HG03025 (cell line): ENCODE measurements at regions not wholly inside any gene's neighbourhood (a gene's known extent, or its start where the extent isn't known, plus 50 kb on each side); places are given as distances from the start of the nearest gene placed in this dataset.
"Not testable (repeated sequence)": the region's sequence is repeated elsewhere in the genome, so short reads cannot be mapped to it uniquely, and the experiment has no call there.

Experiments
- ATAC-seq: cut with Tn5 transposase; IDR thresholded peaks from one replicate; pipeline ENCODE4 v1.9.1; 2021; ENCODE audit warnings: mild to moderate bottlenecking, moderate library complexity; ENCODE audit not compliant: unreplicated experiment, low FRiP score

DNA sequence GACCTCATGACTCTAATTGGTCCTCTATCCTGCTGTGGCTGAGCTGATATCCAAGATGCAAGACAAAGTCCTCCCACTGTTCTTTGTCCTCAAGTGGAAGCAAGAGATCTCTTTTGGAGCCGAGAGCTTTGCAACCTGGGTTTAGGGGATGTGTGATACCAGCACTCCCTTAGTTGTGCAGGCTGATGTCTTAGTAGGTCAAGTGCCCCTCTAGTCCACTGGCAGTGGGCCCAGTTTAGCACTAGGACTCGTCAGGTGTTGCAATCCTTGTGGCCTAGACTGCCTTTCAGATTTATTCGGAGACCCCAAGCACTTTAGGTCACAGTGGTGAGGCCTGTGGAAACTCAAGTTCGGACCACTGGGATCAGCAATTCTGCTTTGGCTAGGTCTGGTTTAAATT lies 64.0 kb downstream of the GPRASP3 start:
- ATAC-seq = no peak

DNA sequence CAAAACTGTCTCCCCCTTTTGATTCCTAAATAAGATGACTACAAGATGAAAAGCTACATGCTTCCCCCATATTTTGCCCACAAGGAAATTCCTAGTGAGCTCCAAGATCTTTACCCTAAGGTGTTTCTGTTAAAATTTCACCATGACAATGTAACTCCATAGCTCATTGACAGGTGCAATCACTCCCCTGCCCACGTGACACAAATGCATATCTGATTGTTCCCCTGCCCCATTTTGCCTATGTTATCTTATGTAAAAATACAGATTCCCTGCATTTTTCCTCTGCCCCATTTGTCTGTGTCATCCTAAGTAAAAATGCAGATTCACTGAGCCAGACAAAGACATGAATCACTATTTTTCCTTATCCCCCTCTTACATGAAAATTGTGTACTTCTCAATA lies 66.7 kb downstream of the GPRASP3 start:
- ATAC-seq = no peak

DNA sequence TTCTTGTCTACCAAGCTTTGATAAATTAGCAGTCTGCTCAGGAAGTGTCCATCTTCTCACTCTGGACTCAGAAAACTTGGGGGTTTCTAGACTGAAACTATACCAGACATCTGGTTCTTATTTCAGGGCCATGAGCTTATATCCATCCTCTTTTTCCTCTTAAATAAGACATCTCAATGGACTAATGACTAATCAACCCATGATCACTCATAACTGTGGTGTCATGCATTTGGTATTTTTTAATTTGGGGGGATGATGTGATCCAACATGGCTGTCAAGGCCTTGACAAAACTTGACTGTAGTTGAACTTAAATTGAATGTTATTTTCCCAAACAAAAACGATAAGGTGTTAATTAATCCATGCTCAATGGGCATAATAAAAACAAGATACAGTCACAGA lies 87.8 kb downstream of the GPRASP3 start:
- ATAC-seq = no peak

DNA sequence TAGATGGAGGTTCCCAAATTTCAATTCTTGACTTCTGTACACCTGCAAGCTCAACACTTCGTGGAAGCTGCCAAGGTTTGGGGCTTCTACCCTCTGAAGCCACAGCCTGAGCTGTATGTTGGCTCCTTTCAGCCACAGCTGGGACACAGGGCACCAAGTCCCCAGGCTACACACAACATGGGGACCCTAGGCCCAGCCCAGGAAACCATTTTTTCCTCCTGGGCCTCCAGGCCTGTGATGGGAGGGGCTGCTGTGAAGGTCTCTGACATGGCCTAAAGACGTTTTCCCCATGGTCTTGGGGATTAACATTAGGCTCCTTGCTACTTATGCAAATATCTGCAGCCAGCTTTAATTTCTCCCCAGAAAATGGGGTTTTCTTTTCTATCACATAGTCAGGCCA lies 97.7 kb downstream of the GPRASP3 start:
- not testable (repeated sequence) for ATAC-seq

DNA sequence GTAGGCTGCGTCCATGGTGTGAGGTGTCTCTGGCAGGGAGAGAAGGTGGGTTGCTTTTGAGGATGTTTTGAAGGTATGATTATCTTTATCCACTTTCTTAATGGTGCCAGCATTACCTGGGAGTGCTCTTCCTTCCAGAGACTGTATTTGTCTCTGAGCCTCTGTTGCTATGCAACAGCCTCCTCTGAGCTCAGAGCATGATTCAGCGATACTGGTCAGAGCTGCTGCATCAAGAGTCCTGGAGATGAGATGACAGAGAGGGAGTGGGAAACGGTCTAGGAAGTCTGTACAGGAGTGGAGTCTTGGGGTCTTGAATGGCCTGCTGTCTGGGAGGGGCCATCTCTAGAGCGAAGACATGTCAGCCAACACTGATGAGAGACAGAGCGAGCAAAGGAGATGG lies 104.4 kb upstream of the RAB40AL start:
- no peak for ATAC-seq

DNA sequence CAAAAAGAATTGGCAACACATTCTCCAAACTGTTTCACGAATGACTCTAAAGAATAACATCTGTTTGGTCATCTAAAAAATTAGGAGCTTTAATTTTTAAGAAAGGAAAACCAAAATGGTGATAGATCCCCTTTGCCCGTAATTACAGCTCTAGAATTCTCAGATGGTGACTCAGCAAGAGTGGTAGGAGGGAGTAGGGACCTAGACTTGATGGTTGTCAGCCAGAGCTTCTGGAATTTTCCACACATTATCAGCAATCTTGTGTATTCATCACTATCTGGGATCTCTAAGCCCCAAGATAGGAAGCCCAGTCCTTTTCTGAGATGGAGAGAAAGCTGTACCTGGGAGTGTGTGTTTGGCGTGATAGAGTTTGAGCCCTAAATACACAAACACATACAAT lies 103.9 kb upstream of the RAB40AL start:
- no peak for ATAC-seq

DNA sequence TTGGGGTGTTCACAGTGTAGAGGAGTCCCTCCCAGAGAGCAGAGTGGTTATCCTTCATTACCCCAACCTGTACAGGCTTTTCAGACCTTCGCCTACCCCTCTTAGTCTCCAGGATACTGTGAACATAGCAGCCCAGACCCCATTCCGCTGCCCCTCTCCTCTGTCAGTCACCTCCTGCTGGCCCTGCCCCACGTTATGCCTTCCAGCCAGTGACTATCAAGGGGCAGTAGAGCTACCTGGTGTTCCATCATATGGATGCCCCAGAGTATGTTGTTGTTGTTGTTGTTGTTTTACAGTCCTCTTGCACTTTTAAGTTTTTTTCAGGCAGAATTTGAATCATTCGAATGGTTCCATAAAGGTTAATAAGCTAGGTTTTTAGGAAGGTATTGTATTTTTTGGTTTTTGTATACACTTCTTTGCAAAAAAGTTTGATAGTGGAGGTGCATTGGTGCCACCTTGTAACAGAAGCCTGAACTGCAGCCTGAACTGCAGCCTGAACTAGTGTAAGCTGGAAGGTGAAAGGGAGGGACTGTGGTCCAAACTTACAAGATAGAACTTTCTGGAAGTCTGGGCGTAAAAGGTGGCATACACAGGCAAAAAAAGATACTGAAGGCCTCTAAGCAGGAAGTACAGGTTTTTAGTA lies 101.4 kb upstream of the RAB40AL start:
- no peak for ATAC-seq

DNA sequence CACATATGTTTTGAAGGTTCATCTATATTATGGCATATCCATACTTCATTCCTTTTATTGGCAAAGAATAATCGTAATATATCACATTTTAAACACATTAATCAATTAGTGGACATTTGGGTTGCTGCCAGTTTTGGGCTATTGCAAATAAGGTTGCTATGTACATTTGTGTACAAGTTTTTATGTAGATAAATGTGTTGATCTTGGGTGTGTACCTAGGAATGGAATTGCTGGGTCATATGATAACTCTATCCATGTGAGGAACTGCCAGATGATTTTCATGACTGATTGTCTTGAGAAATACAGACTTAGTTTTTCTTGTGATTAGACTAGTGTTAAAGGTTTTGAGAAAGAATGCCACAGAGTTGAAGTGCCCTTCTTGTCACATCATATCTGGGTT lies 99.2 kb upstream of the RAB40AL start:
- ATAC-seq = no peak

DNA sequence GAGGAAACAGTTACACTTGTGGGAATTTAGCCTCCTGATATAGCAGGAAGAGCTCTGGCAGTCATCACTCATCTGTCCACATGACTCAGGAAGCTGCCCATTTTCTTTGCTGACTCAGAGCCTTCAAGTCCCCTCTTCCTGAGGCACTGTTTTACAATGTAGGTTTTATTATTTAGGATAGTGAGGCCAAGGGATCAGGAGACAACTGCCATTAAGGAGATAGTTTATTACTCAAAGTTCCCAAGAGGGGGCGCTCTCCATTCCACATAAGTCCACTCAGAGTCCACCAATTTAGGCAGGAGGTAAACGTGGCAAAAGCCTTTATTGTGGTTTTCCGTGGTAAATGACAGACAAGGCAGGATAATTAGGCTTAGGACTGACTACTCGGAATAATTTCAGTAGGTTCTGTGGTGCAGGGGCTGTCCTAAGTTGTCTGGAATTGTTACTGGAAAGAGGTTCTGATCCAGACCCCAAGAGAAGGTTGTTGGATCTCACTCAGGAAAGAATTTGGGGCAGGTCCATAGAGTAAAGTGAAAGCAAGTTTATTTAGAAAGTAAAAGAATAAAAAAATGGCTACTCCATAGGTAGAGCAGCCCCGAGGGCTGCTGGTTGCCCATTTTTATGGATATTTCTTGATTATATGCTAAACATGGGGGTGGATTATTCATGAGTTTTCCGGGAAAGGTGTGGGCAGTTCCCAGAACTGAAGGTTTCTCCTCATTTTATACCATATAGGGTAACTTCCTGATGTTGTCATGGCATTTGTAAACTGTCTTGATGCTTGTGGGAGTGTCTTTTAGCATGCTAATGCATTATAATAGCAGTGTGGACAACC lies 96.0 kb upstream of the RAB40AL start:
- ATAC-seq = no peak

DNA sequence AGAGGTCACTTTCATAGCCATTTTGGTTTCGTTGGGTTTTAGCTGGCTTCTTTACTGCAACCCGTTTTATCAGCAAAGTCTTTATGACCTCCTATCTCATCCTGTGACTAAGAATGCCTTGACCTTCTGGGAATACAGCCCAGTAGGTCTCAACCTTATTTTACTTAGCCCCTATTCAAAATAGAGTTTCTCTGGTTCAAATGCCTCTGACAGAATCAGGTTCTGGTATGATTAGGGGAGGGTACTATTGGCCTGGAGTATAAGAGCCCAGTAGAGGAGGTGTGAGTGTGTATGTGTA lies 95.4 kb upstream of the RAB40AL start:
- ATAC-seq = no peak

DNA sequence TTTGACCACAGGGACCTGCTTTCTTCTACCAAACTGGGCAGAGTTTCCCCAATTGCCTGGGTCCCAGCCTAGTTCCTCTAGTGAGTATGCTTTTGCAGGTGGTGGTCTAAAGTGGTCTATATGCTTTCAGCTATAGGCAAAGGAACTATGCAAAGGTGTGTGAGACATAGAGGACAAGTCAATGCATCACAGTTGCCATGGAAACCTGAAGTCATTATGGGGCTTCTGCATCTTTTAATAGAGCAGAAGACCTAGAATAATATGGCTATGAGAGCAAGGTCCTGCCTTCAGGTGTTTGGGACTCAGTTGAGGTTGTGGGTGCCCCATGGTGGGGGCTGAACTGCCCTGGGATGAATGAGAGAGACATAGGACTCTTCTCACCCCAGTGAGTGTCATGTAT lies 92.1 kb upstream of the RAB40AL start:
- no peak for ATAC-seq

DNA sequence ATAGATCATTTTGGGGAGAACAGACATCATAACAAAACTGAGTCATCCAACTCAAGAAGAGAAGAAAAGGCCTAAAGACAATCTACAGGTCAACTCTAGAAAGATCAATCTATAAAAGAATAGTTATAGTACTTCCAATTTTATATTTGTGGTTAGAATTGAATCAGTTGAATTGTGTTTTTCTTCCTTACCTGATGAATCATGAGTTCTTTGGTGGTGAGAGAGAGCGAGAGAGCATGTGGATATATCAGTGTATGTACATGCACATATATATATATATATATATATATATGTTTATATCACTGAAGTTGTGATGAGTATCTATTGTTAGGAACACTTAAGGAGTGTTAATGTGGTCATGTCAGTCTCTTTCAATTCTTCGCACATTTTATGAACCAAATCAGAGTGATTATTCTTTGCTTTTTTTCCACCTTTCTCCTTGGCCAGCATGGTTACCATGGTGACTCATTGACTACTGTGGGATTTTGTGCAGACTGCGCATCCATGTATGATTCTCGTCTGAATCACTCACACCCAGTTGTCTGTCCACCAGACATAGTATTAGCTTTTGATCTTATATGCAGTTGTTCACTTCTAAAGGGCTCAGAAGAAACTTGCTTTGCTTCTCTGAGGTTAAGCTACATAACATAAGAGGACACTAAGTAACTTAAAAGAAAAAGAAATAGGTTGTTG lies 90.4 kb upstream of the RAB40AL start:
- ATAC-seq = no peak

DNA sequence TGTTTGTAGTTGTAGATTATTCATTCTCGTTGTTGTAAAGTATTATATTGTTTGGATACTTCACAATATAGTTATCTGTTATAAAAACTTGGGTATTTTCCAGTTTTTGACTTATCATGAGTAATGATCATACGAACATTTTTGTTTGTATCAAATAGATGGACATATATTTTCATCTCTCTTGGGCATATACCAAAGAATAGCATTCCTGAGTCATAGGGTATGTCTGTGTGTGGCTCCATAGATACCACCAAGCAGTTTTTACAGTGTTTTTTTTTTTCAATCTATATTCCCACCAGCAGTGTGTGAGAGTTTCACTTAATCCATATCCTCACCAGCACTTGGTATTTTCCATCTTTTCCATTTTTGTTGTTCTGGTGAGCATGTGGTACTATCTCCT lies 89.7 kb upstream of the RAB40AL start:
- ATAC-seq = no peak

DNA sequence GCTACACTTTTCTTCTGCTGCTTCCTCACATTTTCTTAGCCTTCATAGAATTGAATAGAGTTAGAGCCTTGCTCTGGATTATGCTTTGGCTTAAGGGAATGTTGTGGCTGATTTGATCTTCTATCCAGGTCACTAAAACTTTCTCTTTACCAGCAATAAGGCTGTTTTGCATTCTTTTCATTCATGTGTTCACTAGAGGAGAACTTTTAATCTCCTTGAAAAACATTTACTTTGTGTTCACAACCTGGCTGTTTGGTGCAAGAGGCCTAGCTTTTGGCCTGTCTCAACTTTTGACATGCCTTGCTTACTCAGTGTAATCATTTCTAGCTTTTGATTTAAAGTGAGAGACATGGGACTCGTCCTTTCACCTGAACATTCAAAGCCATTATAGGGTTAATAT lies 87.7 kb upstream of the RAB40AL start:
- ATAC-seq = no peak

DNA sequence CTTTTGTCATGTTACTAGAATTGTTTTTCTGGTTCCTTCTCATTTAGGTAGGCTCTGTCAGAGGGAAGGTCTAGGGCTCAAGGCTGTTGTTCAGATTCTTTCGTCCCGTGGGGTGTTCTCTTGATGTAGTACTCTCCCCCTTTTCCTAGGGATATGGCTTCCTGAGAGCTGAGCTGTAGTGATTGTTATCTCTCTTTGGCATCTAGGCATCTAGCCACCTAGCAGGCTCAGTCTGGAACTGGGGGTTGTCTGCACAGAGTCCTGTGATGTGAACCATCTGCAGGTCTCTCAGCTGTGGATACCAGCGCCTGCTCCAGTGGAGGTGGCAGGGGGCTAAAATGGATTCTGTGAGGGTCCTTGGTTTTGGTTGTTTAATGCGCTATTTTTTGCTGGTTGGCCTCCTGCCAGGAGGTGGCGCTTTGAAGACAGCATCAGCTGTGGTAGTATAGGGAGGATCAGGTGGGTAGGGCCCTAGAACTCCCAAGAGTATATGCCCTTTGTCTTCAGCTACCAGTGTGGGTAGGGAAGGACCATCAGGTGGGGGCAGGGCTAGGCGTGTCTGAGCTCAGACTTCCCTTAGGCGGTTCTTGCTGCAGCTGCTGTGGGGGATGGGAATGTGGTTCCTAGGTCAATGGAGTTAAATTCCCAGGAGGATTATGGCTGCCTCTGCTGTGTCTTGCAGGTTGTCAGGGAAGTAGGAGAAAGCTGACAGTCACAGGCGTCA lies 78.1 kb upstream of the RAB40AL start:
- not testable (repeated sequence) for ATAC-seq

DNA sequence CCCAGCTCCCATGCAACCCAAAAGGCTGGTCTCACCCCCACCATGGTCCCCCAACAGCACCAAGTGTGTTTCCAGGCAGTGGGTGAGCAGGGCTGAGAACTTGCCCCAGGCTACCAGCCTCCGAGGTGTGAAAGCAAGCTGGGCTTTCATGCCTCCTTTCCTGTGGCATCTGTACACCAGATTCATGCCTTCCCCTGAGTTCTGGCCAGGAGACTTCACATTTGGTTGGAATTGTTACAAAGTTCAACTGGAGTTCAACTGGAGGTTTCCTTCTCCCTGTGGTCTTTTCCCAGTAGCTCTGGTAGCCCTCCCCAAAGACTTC lies 77.6 kb upstream of the RAB40AL start:
- ATAC-seq = no peak

DNA sequence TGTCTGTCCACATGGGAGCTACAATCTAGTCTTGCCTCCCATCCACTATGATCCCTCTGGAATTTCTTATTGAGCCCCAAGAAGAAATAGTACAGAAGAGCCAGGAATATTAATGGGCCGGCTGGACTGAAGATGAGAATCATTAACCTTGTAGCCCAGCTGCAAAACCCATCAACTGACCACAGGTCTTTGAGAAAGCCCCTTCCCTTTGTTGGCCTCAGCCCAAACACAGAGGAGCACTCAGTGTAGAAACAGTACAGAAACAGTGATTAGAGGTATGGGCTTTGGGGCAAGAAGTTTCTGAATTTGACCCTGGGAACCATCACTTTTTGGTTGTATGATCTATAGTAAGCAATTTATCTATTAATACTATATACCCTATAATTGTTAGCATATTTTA lies 76.8 kb upstream of the RAB40AL start:
- no peak for ATAC-seq

DNA sequence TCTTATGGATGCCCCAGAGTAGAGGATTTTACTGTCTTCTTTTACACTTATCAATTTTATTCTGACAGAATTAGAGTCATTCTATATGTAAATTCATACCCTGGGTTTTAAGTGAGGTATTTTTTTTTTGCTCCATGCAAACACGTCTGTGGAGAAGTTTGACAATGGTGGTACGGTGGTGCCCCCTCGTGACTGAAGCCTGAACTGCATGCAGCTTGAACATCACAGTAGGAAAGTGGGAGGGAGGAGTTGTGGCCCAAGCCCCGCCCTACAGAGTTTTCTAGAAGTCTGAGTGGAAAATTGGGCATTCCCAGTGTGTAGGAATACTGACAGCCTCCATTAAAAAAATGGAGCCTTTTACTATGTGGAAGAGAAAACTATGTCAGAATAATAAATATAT lies 73.3 kb upstream of the RAB40AL start:
- ATAC-seq = peak; percentile 90

DNA sequence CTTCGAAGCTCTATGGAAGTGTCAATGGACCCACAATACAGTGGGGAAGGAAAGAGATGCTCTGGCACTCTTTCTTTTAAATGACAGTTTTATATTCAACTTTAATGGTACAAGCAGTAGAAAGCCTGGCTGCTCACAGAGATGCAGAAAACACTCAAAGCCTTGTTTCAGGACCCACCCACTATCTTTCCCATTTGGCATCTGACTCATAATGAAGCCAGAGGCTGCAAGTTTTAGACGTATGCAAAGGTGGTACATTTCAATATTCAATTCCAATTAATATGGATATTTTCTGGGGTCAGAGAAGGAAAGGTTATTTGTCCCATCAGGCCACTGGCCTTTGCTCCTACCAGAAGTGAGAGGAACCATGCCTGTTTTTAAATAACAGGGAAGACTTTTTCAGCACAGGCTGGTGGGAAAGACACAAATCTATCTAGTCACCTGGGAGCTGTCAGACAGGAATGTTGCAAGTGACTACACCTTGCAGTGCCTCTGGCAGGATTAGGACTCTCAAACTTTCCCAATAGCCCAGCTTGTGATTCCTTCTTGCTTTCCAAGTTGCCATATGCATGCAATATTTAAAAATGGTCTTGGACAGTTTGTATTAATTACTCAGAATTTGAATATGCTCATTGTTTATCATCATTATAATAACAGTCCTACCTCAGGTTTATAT lies 70.0 kb upstream of the RAB40AL start:
- no peak for ATAC-seq

DNA sequence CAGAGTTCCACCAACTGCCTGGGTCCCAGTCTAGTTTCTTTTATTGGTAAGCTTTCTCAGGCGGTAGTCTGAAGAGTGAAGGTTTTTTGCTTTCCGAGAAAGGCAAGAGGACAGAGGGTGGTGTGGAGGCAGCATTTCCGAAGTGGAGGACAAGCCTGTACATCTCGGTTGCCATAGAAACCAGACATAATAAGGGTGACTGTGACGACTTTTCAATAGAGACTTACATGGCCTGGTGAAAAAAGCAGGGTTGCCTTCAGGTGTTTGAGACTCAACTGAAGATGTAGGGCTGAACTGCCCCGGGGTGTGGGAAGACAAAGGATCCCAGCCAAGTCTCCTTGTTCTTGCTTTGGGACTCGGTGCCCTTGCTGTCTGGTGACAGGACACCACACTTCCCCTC lies 53.6 kb upstream of the RAB40AL start:
- ATAC-seq = no peak
